HCT116 (cell line): ENCODE measurements at regions not wholly inside any gene's neighbourhood (a gene's known extent, or its start where the extent isn't known, plus 50 kb on each side); places are given as distances from the start of the nearest gene placed in this dataset.

Source experiments
- ELF1 ChIP-seq: IDR thresholded peaks from 2 replicates; pipeline ENCODE4 v1.6.1; 2012; ENCODE audit warnings: low read depth, borderline replicate concordance
- EZH2 ChIP-seq: fragments of 200-600 bp; sonication (generic); IDR thresholded peaks from 2 replicates; pipeline ENCODE4 v1.6.1; 2017; ENCODE audit warnings: antibody characterized with exemption, mixed run types
- POLR2A ChIP-seq: IDR thresholded peaks from 2 replicates; pipeline ENCODE4 v1.7.0; 2011; ENCODE audit warnings: borderline replicate concordance; ENCODE audit not compliant: insufficient read depth, insufficient read length; ENCODE audit errors: extremely low read depth
- POLR2AphosphoS5 ChIP-seq: IDR thresholded peaks from 2 replicates; pipeline ENCODE4 v1.6.1; 2011; ENCODE audit warnings: mild to moderate bottlenecking, low read depth, low read length, moderate library complexity
- SP1 ChIP-seq: IDR thresholded peaks from 2 replicates; pipeline ENCODE4 v1.6.1; 2012; ENCODE audit warnings: low read depth
- TCF7L2 ChIP-seq: IDR thresholded peaks from 2 replicates; pipeline ENCODE4 v1.7.0; 2011; ENCODE audit warnings: borderline replicate concordance, inconsistent platforms; ENCODE audit not compliant: insufficient read depth, insufficient read length; ENCODE audit errors: extremely low read depth
- ZNF274 ChIP-seq: fragments of 200-500 bp; sonication (Bioruptor generic); IDR thresholded peaks from 2 replicates; pipeline ENCODE4 v1.6.1; 2014; ENCODE audit warnings: mild to moderate bottlenecking, low read depth, low read length, inconsistent platforms
- TF ChIP-seq, protein P1 (sequence below): IDR thresholded peaks from 2 replicates; pipeline ENCODE4 v1.6.1; 2012
- TF ChIP-seq, protein P2 (sequence below), 3 experiments: fragments of 200-600 bp in 1 of 3; sonication (generic) in 1 of 3; IDR thresholded peaks in 2 of 3; conservative IDR thresholded peaks in 1 of 3; 2 replicates each; pipeline ENCODE4 v1.5.1; 2012 to 2017; ENCODE audit warnings: low read depth in 2 of 3, low read length in 2 of 3, antibody characterized with exemption in 1 of 3, borderline replicate concordance in 1 of 3, control low read depth in 1 of 3, mild to moderate bottlenecking in 1 of 3, mixed read lengths in 1 of 3, mixed run types in 1 of 3, moderate library complexity in 1 of 3; ENCODE audit not compliant: insufficient read depth in 1 of 3

DNA sequence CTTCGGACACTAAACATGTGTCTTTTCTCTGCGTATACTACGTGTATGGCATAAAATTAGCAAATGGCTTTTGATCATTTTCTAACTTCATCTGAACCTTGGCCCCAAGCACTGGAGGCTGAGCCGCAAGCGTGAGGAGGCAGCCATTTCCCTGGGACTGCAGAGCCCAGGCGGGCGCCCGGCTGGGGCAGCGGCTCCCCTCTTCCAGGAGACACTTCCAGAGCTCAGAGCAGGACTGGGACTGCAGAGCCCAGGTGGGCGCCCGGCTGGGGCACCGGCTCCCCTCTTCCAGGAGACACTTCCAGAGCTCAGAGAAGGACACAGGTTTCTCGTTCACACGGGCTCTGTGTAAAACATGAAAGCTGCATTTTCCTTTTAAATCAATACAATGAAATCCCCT lies 484.1 kb upstream of the SALL3 start:
- TF ChIP-seq EZH2 (no peak), SP1 (no peak), POLR2AphosphoS5 (no peak), POLR2A (no peak), TCF7L2 (no peak), ZNF274 (no peak), ELF1 (no peak)
- TF ChIP-seq, protein P1, sequence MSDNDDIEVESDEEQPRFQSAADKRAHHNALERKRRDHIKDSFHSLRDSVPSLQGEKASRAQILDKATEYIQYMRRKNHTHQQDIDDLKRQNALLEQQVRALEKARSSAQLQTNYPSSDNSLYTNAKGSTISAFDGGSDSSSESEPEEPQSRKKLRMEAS, result no peak
- TF ChIP-seq, protein P2, sequence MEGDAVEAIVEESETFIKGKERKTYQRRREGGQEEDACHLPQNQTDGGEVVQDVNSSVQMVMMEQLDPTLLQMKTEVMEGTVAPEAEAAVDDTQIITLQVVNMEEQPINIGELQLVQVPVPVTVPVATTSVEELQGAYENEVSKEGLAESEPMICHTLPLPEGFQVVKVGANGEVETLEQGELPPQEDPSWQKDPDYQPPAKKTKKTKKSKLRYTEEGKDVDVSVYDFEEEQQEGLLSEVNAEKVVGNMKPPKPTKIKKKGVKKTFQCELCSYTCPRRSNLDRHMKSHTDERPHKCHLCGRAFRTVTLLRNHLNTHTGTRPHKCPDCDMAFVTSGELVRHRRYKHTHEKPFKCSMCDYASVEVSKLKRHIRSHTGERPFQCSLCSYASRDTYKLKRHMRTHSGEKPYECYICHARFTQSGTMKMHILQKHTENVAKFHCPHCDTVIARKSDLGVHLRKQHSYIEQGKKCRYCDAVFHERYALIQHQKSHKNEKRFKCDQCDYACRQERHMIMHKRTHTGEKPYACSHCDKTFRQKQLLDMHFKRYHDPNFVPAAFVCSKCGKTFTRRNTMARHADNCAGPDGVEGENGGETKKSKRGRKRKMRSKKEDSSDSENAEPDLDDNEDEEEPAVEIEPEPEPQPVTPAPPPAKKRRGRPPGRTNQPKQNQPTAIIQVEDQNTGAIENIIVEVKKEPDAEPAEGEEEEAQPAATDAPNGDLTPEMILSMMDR (IDR thresholded peaks at IDR 0.05 in 2 of 3, conservative IDR thresholded peaks at IDR 0.05 in 1 of 3; ENCODE audit: borderline replicate concordance in 1 of 3, insufficient read depth in 1 of 3, low read depth in 2 of 3, low read length in 2 of 3), result no peak
